Activated naive CD4-positive, alpha-beta T cell treated with anti-CD3 and anti-CD28 coated beads, Interleukin-2, amount 50 U/mL, for 72 hours (primary cell): ENCODE measurements at regions not wholly inside any gene's neighbourhood (a gene's known extent, or its start where the extent isn't known, plus 50 kb on each side); places are given as distances from the start of the nearest gene placed in this dataset.
"Not testable (repeated sequence)": the region's sequence is repeated elsewhere in the genome, so short reads cannot be mapped to it uniquely, and the experiment has no call there.

Experiments
- ATAC-seq, 2 donors: fragments of 150-1000 bp; cut with Tn5 transposase; 2 replicates each; pipeline ENCODE4 v1.10.0; 2021; ENCODE audit warnings: mild to moderate bottlenecking in 2 of 2, moderate library complexity in 2 of 2
- DNase-seq, 2 donors: peaks; one replicate each; pipeline ENCODE4 v3.0.0; 2021 to 2022; ENCODE audit warnings: low spot score in 2 of 2
- H3K27ac Mint-ChIP-seq, 2 donors: one replicate each; pipeline ENCODE4 v1.8.0; 2022; ENCODE audit warnings: mild to moderate bottlenecking in 2 of 2, mixed read lengths in 2 of 2
- H3K36me3 Mint-ChIP-seq, 2 donors: one replicate each; pipeline ENCODE4 v1.8.0; 2022; ENCODE audit warnings: mixed read lengths in 2 of 2
- H3K9me3 Mint-ChIP-seq, 2 donors: one replicate each; pipeline ENCODE4 v1.8.0; 2022; ENCODE audit warnings: mixed read lengths in 2 of 2

- DNase-seq: no peak
- peaks cover 30 to 37% of the 10 kb centered on the region in 2 donors for H3K9me3 Mint-ChIP-seq
- H3K27ac Mint-ChIP-seq: no peak overlapping the region
- peaks cover 21 to 22% of the 10 kb centered on the region in 2 donors for H3K36me3 Mint-ChIP-seq
- no peak for ATAC-seq
Observed at GRCh38 chr7:63041786-63042185, 956.9 kb upstream of the ZNF722 start.

- peaks cover 18 to 20% of the 10 kb centered on the region in 2 donors for H3K36me3 Mint-ChIP-seq
- H3K27ac Mint-ChIP-seq: no peak overlapping the region
- DNase-seq (no peak), ATAC-seq (no peak)
- H3K9me3 Mint-ChIP-seq: peaks cover 26 to 30% of the 10 kb centered on the region in 2 donors
Observed at GRCh38 chr7:63042730-63043511, 955.7 kb upstream of the ZNF722 start.

- no peak overlapping the region for H3K27ac Mint-ChIP-seq
- peaks cover 21% of the 10 kb centered on the region in 2 donors for H3K36me3 Mint-ChIP-seq
- H3K9me3 Mint-ChIP-seq: peaks cover 27 to 30% of the 10 kb centered on the region in 2 donors
- DNase-seq (no peak), ATAC-seq (no peak)
Observed at GRCh38 chr7:63043657-63044543, 954.7 kb upstream of the ZNF722 start.

- Mint-ChIP-seq H3K9me3 (peaks cover 24 to 27% of the 10 kb centered on the region in 2 donors), H3K36me3 (peaks cover 21% of the 10 kb centered on the region in 2 donors), H3K27ac (no peak overlapping the region)
- no peak for ATAC-seq
- DNase-seq: no peak
Observed at GRCh38 chr7:63044721-63045120, 953.9 kb upstream of the ZNF722 start.

DNA sequence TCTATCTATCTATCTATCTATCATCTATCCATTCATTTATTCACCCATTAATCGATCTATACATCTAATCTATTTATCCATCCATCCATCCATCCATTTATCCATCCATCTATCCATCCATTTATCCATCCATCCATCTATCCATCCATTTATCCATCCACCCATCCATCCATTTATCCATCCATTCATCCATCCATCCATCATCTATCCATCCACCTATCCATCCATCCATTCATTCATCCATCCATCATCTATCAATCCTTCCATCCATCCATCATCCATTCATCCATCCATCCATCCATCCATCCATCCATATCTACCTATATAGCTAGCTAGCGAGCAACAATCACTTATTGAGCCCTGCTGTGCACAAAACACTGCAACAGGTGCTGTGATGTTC lies 953.1 kb upstream of the ZNF722 start:
- DNase-seq (no peak), ATAC-seq (no peak)
- H3K36me3 Mint-ChIP-seq: peaks cover 17 to 23% of the 10 kb centered on the region in 2 donors
- H3K27ac Mint-ChIP-seq: no peak overlapping the region
- peaks cover 28 to 33% of the 10 kb centered on the region in 2 donors for H3K9me3 Mint-ChIP-seq

DNA sequence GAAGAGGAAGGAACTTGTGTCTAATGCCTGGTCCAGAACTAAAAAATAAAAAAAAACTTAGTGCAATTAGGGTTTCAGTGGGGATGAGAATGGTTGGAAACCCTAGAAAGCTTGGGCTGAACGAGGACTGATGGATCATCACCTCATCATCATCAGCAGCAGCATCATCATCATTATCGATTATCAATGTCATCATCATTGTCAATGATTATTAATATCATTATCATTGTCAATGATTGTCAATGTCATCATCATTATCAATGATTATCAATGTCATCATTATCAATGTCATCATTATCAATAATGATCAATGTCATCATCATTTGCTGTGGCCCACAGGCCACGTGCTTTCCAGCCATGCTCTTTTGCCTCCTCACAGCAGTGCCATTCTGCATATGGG lies 952.0 kb upstream of the ZNF722 start:
- H3K9me3 Mint-ChIP-seq: peaks cover 33 to 37% of the 10 kb centered on the region in 2 donors
- no peak overlapping the region for H3K27ac Mint-ChIP-seq
- H3K36me3 Mint-ChIP-seq: peaks cover 15 to 23% of the 10 kb centered on the region in 2 donors
- no peak for ATAC-seq
- no peak for DNase-seq

DNA sequence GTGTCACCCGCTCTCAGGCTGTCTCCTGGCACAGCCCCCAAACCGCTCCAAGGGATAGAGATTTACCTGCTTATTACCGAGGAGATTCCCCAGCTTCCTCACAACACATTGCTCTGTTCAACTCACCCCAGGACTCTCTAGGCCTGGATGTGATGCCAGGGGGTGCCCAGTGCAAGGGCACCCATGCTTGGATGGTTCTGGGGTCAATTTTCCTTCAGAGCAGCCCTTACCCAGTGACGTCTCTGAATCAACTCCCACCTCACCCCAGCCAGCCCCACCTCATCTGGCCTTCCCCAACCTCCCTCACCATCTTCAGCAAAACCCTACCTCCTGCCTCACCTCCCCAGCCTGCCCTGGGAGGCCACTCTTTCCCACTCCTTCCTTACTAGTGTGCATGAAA lies 951.6 kb upstream of the ZNF722 start:
- H3K9me3 Mint-ChIP-seq: peaks cover 34 to 36% of the 10 kb centered on the region in 2 donors
- peaks cover 15 to 23% of the 10 kb centered on the region in 2 donors for H3K36me3 Mint-ChIP-seq
- no peak for DNase-seq
- H3K27ac Mint-ChIP-seq: no peak overlapping the region
- no peak for ATAC-seq

DNA sequence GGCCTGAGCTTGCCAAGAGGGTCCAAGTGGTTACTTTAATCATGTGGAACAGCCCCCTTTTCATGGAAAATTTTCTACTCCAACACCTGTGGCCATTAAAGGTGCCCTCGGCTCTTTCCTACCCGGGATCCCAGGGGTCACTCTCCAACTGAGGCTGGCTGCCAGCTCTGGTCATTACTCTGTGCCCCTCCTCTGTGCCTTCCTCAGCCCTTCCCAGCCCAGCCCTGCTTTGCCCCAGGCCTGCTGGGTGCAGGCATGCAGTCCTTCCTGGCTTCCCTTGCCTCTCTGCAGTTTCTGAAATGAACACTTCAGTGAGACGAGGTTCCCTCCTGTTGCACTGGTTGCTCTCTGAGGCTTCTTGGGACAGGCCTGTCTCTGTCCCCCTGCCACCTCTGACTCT lies 951.1 kb upstream of the ZNF722 start:
- ATAC-seq (no peak), DNase-seq (no peak)
- H3K36me3 Mint-ChIP-seq: peaks cover 15 to 23% of the 10 kb centered on the region in 2 donors
- H3K27ac Mint-ChIP-seq: no peak overlapping the region
- peaks cover 30 to 33% of the 10 kb centered on the region in 2 donors for H3K9me3 Mint-ChIP-seq

GRCh38 chr7:63054191-63054661 lies 944.4 kb upstream of the ZNF722 start:
- Mint-ChIP-seq H3K9me3 (peaks cover 14 to 17% of the 10 kb centered on the region in 2 donors), H3K36me3 (peaks cover 0 to 12% of the 10 kb centered on the region in 2 donors), H3K27ac (no peak overlapping the region)
- DNase-seq: no peak
- no peak for ATAC-seq

DNA sequence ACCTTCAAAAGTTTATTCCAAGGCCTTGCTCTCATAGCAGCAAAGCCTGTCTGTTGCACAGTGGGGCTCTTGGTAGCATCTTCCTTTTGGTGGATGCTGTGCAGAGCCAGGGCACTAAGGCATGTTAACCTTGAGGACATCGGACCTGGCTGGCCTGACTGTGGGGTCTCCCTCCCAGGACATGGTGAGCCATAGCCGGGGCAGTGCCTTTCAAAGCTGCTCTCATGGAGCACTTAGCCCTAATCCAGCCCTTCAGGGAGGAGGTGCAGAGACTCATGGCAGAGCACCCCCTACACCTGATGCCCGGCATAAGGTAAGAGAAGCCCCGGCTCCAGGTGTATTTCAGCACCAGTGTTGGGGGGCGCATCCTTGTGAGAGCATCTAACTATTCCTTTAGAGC lies 941.4 kb upstream of the ZNF722 start:
- H3K9me3 Mint-ChIP-seq: no peaks in the 10 kb centered on the region
- H3K27ac Mint-ChIP-seq: no peak overlapping the region
- DNase-seq (no peak), ATAC-seq (no peak)
- peaks cover 6% of the 10 kb centered on the region in 2 donors for H3K36me3 Mint-ChIP-seq

DNA sequence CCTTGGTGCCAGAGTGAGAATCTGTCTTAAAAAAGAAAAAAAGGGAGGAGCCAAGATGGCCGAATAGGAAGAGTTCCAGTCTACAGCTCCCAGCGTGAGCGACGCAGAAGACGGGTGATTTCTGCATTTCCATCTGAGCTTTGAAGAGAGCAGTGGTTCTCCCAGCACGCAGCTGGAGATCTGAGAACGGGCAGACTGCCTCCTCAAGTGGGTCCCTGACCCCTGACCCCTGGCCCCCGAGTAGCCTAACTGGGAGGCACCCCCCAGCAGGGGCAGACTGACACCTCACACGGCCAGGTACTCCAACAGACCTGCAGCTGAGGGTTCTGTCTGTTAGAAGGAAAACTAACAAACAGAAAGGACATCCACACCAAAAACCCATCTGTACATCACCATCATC lies 937.9 kb upstream of the ZNF722 start:
- not testable (repeated sequence) for H3K36me3 Mint-ChIP-seq, H3K27ac Mint-ChIP-seq, H3K9me3 Mint-ChIP-seq, ATAC-seq, DNase-seq

DNA sequence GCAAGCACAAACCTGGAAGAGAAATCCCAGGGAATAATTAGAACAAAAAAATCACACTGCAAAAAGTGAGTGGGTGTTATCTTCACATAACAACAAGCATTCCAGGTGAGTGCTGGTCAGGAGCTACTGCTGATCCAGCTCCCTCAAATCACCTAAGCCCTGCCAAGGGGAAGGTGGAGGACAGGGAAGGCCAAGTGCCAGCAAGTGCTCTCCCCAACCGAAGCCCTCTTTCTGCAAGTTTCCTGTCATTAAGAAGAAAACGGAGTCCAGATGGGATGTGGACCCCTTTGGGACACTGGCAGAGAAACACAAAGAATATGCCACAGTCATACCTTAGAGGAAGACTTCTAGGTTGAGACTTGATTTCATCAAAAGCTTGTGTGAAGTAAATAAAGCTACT lies 933.0 kb upstream of the ZNF722 start:
- DNase-seq (no peak), ATAC-seq (no peak)
- Mint-ChIP-seq H3K27ac (no peak overlapping the region), H3K36me3 (peaks cover 19 to 30% of the 10 kb centered on the region in 2 donors), H3K9me3 (peaks cover 18 to 23% of the 10 kb centered on the region in 2 donors)

DNA sequence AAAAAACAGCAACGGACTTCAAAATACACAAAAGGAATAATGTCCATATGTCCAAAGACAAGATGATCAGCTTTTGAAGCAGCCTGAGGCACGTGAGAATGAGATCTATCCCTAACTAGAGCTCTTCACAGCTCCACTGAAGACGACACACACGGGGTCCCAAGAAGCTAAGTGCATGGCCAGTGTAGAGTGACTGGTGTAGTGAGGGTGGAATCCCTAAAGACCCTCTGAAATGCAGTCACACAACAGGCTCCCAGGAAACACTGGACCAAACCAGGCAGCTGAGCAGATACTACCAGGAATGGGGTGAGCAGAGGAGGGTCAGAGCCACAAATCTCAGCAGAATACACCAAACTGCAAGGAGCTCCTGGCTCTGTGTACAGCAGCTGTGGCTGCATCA lies 932.4 kb upstream of the ZNF722 start:
- not testable (repeated sequence) for DNase-seq, ATAC-seq, H3K27ac Mint-ChIP-seq
- H3K9me3 Mint-ChIP-seq: peaks cover 18 to 23% of the 10 kb centered on the region in 2 donors
- peaks cover 19 to 30% of the 10 kb centered on the region in 2 donors for H3K36me3 Mint-ChIP-seq

DNA sequence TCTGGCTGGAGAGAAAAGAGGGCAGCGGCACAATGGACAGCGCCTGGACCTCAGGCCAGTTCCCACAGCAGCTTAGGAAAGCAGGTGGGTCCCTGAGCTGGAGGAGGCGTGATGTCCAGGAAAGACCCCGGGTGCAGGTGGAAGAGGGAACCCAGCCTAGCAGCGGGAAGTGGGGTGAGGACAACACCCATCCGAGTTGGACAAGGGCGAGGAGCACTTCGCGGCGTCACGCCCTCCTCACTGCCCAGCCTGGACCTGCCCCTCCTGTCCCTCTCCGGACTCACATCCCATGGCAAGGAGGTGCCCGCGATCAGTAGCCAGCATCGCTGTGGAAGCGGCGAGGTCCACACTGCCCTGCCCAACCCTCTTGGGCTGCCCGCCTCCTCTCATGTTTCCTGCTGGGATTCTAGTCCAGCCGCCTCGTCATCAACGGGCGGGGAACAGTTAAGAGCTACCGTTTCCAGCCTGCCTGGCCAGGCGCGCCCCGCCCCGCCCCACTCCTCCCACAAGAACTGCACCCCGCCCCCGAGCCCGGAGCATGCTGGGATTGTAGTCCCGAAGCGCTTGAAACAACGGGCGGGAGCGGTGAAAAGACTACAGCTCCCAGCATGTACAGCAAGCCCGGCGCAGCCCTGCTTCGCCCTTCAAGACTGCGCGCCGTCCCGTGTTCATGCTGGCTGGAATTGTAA lies 930.6 kb upstream of the ZNF722 start:
- DNase-seq (no peak), ATAC-seq (no peak)
- Mint-ChIP-seq H3K36me3 (peaks cover 25 to 35% of the 10 kb centered on the region in 2 donors), H3K9me3 (peaks cover 22 to 25% of the 10 kb centered on the region in 2 donors), H3K27ac (no peak overlapping the region)

DNA sequence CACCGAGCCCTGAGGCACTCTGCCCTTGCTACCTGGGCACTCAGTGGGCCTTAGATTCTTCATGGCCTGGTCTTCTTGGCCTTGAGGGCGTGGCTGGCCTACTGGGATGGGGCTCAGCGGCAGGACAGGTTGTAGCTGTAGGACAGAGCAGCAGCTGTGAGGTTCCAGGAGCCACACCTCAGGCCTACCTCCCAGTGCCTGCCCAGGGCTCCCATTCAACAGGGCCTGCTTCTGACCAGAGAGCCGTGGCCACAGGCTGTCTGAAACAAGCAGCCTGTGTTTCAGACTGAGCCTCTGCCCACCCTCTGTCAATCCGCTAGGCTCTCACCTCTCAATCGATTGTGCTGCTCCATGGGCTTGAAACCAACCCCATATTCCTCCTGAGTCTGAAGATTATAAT lies 928.0 kb upstream of the ZNF722 start:
- DNase-seq: no peak
- ATAC-seq: no peak
- H3K9me3 Mint-ChIP-seq: peaks cover 33 to 44% of the 10 kb centered on the region in 2 donors
- H3K27ac Mint-ChIP-seq: no peak overlapping the region
- peaks cover 25 to 51% of the 10 kb centered on the region in 2 donors for H3K36me3 Mint-ChIP-seq

DNA sequence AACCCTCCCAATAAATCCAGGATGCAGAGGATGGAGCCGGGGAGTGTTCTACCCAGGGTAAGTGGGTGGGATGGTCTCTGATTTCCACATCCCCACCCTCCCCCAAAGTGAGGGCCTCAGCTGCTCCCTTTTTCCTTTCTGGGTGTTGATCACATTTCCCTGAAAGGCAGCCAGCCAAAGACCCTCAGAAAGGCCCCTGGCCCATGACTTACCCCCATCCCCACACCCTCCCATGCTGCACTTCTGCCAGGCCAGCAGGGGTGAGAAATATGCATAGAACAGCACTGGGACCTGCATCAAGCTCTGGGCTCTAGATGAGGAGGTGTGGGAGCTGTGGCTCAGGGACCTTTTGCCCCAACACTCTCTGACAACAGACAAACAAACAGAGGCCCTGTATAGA lies 927.3 kb upstream of the ZNF722 start:
- Mint-ChIP-seq H3K36me3 (peaks cover 19 to 45% of the 10 kb centered on the region in 2 donors), H3K9me3 (peaks cover 28 to 45% of the 10 kb centered on the region in 2 donors), H3K27ac (no peak overlapping the region)
- ATAC-seq: no peak
- no peak for DNase-seq
